ENCODE measurements at regions not wholly inside any gene's neighbourhood (a gene's known extent, or its start where the extent isn't known, plus 50 kb on each side); places are given as distances from the start of the nearest gene placed in this dataset.

DNA sequence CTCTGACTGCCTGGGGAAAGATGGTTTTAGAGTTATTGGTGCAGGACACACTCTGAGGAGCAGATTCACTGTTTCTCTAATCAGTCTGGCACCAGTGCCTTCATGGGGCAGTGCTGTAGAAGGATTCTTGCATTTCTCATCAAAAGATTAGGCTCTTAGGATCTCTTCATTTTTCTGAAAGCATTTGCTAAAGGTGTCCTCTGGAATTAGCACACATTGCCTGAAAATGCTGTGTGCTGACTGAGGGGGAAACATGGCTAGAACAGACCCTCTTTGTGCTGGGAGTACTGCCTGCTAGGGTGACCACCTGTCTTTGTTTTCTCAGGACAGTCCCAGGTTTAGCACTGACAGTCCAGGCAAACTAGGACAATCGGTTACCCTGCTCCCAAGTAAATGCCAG lies 301.0 kb downstream of the PTEN start:
- H3K9me3 Mint-ChIP-seq: no peaks in the 10 kb centered on the region
- DNase-seq (ENCODE audit: extremely low spot score, unreplicated experiment): no peak
- TF ChIP-seq, protein P1, sequence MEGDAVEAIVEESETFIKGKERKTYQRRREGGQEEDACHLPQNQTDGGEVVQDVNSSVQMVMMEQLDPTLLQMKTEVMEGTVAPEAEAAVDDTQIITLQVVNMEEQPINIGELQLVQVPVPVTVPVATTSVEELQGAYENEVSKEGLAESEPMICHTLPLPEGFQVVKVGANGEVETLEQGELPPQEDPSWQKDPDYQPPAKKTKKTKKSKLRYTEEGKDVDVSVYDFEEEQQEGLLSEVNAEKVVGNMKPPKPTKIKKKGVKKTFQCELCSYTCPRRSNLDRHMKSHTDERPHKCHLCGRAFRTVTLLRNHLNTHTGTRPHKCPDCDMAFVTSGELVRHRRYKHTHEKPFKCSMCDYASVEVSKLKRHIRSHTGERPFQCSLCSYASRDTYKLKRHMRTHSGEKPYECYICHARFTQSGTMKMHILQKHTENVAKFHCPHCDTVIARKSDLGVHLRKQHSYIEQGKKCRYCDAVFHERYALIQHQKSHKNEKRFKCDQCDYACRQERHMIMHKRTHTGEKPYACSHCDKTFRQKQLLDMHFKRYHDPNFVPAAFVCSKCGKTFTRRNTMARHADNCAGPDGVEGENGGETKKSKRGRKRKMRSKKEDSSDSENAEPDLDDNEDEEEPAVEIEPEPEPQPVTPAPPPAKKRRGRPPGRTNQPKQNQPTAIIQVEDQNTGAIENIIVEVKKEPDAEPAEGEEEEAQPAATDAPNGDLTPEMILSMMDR (conservative IDR thresholded peaks at IDR 0.05): no peak
- H3K36me3 Mint-ChIP-seq: no peaks in the 10 kb centered on the region
- H3K27me3 Mint-ChIP-seq: no peaks in the 10 kb centered on the region
- peaks cover 11% of the 10 kb centered on the region for H3K4me1 Mint-ChIP-seq (ENCODE audit: unreplicated experiment)
- H3K27ac Mint-ChIP-seq: peak overlapping the region; percentile 22
- no peak overlapping the region for H3K4me3 Mint-ChIP-seq

DNA sequence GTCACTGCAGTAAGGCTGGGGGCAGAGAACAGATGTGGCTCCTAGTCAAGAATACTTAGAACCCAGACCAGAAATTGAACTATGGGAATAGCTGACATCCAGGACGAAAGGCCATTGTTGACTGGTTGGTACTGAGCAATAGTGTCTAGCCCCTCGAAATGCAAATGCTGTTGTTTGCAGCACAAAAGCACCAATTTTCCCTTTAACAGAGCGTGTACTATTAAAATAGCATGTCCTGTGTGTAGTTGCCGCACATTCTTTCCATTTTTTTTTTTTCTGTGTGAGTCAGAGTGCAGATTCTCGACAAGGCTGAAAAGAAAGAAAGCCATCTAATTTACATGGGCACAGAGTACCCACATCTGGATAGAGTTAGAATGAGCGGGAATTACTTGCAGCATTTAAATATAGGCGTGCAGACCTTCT lies 302.4 kb downstream of the PTEN start:
- H3K27ac Mint-ChIP-seq: no peak overlapping the region
- no peak overlapping the region for H3K4me3 Mint-ChIP-seq
- TF ChIP-seq, protein P1 (conservative IDR thresholded peaks at IDR 0.05): no peak

DNA sequence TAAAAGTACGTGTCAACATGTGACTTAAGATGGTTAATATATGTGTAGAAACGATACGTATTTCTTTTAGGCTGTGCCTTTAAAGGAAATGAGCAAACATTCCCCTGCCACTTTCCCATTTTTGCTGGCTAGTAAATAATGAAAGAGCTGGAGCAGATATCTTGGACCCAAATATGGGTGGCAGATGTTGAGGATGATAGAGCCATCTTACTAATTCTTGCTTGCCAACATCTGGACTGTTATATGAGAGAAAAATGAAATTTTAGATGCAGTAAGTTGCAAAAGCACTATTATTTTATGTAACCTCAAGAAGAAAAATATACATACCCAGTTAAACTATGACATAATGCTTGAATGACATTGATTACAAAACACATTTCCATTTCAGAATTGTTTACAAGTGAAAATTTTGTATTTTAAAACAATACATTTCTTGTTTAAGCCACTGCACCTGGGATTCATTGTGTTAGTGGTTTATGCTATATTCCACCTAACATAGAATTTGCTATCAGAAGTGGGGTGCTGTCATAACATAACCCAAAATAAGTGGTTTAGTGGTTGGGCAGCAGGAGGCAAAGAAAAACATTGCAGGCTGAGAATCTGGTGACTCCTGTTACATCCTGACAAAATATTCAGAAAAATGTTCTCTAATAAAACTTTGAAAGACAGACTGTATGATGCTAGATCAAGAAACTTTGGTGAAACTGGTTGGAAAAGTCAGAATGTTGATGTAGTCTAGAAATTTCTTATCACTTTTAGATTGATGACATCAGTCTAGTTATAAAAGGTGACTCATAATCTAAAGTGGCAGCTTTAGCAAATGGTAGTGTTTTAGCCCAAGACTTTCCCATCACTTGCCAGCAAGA lies 305.0 kb downstream of the PTEN start:
- Mint-ChIP-seq H3K27ac (no peak overlapping the region), H3K27me3 (no peaks in the 10 kb centered on the region), H3K36me3 (no peaks in the 10 kb centered on the region), H3K4me1 (ENCODE audit: unreplicated experiment) (peaks cover 7% of the 10 kb centered on the region), H3K9me3 (no peaks in the 10 kb centered on the region), H3K4me3 (no peak overlapping the region)
- no peak for DNase-seq (ENCODE audit: extremely low spot score, unreplicated experiment)
- TF ChIP-seq, protein P1 (conservative IDR thresholded peaks at IDR 0.05): no peak

More for the DNA sequence above, 302.4 kb downstream of the PTEN start:
- no peaks in the 10 kb centered on the region for H3K27me3 Mint-ChIP-seq
- no peak for DNase-seq (ENCODE audit: extremely low spot score, unreplicated experiment)
- no peaks in the 10 kb centered on the region for H3K9me3 Mint-ChIP-seq
- no peaks in the 10 kb centered on the region for H3K36me3 Mint-ChIP-seq
- H3K4me1 Mint-ChIP-seq (ENCODE audit: unreplicated experiment): peaks cover 11% of the 10 kb centered on the region

DNA sequence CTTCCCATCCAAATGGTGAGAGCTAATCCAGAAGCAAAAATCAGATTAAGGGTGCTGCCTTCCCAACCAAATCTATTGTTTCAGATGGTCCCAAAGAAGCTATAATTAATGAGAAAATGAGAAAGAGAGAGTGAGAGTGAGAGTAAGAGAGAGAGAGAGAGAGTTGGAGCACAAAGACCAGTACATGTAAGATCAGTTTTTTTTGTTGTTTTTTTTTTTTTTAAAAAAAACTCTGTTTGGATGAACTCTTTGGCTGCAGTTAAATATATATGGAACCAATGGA lies 305.6 kb downstream of the PTEN start:
- TF ChIP-seq, protein P1 (conservative IDR thresholded peaks at IDR 0.05): no peak
- Mint-ChIP-seq H3K27ac (no peak overlapping the region), H3K36me3 (no peaks in the 10 kb centered on the region), H3K4me3 (no peak overlapping the region), H3K9me3 (no peaks in the 10 kb centered on the region), H3K27me3 (no peaks in the 10 kb centered on the region), H3K4me1 (ENCODE audit: unreplicated experiment) (peaks cover 7% of the 10 kb centered on the region)
- DNase-seq (ENCODE audit: extremely low spot score, unreplicated experiment): no peak

DNA sequence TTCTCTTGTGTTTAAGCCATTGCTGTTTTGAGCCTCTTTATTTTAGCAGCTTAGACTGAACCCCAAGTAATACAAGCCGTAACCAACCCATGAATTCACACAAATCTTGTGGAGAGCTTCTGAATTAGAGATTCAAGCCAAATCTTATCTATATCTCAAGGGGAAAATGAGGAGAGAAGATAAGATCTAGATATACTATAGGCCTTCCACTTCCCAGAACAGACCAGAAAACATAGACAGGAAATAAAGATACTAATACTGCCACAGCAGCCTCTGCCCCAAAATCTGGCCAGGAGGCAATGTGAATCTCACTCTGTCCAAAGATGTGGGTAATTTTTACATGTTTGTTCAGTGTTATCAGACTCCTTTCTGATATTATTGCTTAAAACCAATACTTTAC lies 307.2 kb downstream of the PTEN start:
- H3K9me3 Mint-ChIP-seq: peaks cover 13% of the 10 kb centered on the region
- no peaks in the 10 kb centered on the region for H3K4me1 Mint-ChIP-seq (ENCODE audit: unreplicated experiment)
- H3K27me3 Mint-ChIP-seq: no peaks in the 10 kb centered on the region
- H3K4me3 Mint-ChIP-seq: no peak overlapping the region
- TF ChIP-seq, protein P1 (conservative IDR thresholded peaks at IDR 0.05): no peak
- DNase-seq (ENCODE audit: extremely low spot score, unreplicated experiment): no peak
- H3K36me3 Mint-ChIP-seq: no peaks in the 10 kb centered on the region
- no peak overlapping the region for H3K27ac Mint-ChIP-seq

Data from type B pancreatic cell (in vitro differentiated cells).